HepG2 (cell line): ENCODE measurements at regions not wholly inside any gene's neighbourhood (a gene's known extent, or its start where the extent isn't known, plus 50 kb on each side); places are given as distances from the start of the nearest gene placed in this dataset.

Source experiments
- ATAC-seq: fragments of 200-7000 bp; cut with Tn5 transposase; 3 replicates; pipeline ENCODE4 v1.9.1; 2020; ENCODE audit warnings: mild to moderate bottlenecking, moderate library complexity
- BruUV-seq: library from RNA; stranded (reverse); fragments of 400-500 nt; replicated peaks from 2 replicates; lab custom pipeline; 2021; lab: Mats Ljungman, UMichigan
- CTCF ChIA-PET: fragments of 300-600 bp; formaldehyde crosslinking; extraction: SDS; loops from one replicate; lab custom pipeline; 2021; ENCODE audit warnings: low total read pairs, inconsistent platforms, low intra/inter-chr PET ratio; lab: Yijun Ruan, JAX
- POLR2A ChIA-PET: fragments of 350-600 bp; sonication (Branson Sonifier 250); formaldehyde crosslinking; loops from one replicate; lab custom pipeline; 2020; ENCODE audit warnings: antibody characterized with exemption, inconsistent platforms; lab: Yijun Ruan, JAX
- DNase-seq: peaks from one replicate; pipeline ENCODE4 v3.0.0-alpha.2; 2015; ENCODE audit warnings: low spot score
- FAIRE-seq: peaks from 3 replicates; lab custom pipeline; 2011; peaks lifted over from hg19 to GRCh38; lab: Jason Lieb, UNC
- H2AFZ ChIP-seq: one replicate; pipeline ENCODE4 v1.6.1; 2011; ENCODE audit warnings: low read length, inconsistent platforms
- H3K27ac ChIP-seq: fragments of 300-600 bp; 3 replicates; pipeline ENCODE4 v1.8.0; 2011; ENCODE audit warnings: mixed run types, mild to moderate bottlenecking, mixed read lengths, low read length, inconsistent platforms; ENCODE audit not compliant: insufficient read depth; ENCODE audit errors: extremely low read length
- H3K27me3 ChIP-seq, 2 experiments: fragments of 200-600 bp in 1 of 2; 2 replicates in 1 of 2; 3 replicates in 1 of 2; pipeline versions ENCODE4 v1.6.0 to v1.8.0; 2011; ENCODE audit warnings: low read length in 2 of 2, mild to moderate bottlenecking in 2 of 2, moderate library complexity in 2 of 2, inconsistent platforms in 1 of 2; ENCODE audit not compliant: insufficient read depth in 2 of 2, control insufficient read depth in 1 of 2
- H3K36me3 ChIP-seq, 2 experiments: fragments of 200-600 bp in 1 of 2; replicated peaks in 1 of 2; 2 replicates in 1 of 2; 3 replicates in 1 of 2; pipeline versions ENCODE4 v1.5.1 to v1.8.0; 2011; ENCODE audit warnings: low read length in 2 of 2, inconsistent platforms in 1 of 2; ENCODE audit not compliant: insufficient read depth in 2 of 2, control insufficient read depth in 1 of 2
- H3K4me1 ChIP-seq: 2 replicates; pipeline ENCODE4 v1.5.1; 2012; ENCODE audit warnings: low read length, inconsistent platforms; ENCODE audit not compliant: insufficient read depth
- H3K4me2 ChIP-seq: 2 replicates; pipeline ENCODE4 v1.6.0; 2011; ENCODE audit warnings: low read depth, low read length, inconsistent platforms
- H3K4me3 ChIP-seq, 3 experiments: fragments of 200-600 bp in 1 of 3; sonication (generic), shearing (Covaris generic) in 1 of 3; replicated peaks in 1 of 3; 2 replicates each; pipeline ENCODE4 v1.5.1; 2011 to 2016; ENCODE audit warnings: low read length in 3 of 3, inconsistent platforms in 2 of 3, low read depth in 2 of 3, mild to moderate bottlenecking in 2 of 3, control low read depth in 1 of 3, mixed read lengths in 1 of 3; ENCODE audit not compliant: insufficient read depth in 1 of 3
- H3K79me2 ChIP-seq: one replicate; pipeline ENCODE4 v1.6.1; 2011; ENCODE audit warnings: low read length, inconsistent platforms; ENCODE audit not compliant: insufficient read depth
- H3K9ac ChIP-seq: 2 replicates; pipeline ENCODE4 v1.6.0; 2011; ENCODE audit warnings: mild to moderate bottlenecking, low read depth, low read length, inconsistent platforms; ENCODE audit not compliant: insufficient read depth
- H3K9me3 ChIP-seq: 2 replicates; pipeline ENCODE4 v1.5.1; 2012; ENCODE audit warnings: mild to moderate bottlenecking, low read length
- H4K20me1 ChIP-seq: 2 replicates; pipeline ENCODE4 v1.6.0; 2011; ENCODE audit warnings: inconsistent platforms, mild to moderate bottlenecking, low read length, moderate library complexity; ENCODE audit not compliant: insufficient read depth
- ARNT2 ChIP-seq: sonication (generic); formaldehyde crosslinking; IDR thresholded peaks from 2 replicates; pipeline ENCODE4 v1.8.0; 2022; ENCODE audit warnings: mild to moderate bottlenecking, low read depth, missing genetic modification reagents, moderate library complexity
- ATF1 ChIP-seq: IDR thresholded peaks from 2 replicates; pipeline ENCODE4 v1.6.1; 2016; ENCODE audit warnings: mild to moderate bottlenecking, control low read depth
- CHD2 ChIP-seq: IDR thresholded peaks from 2 replicates; pipeline ENCODE4 v1.6.1; 2011; ENCODE audit warnings: low read depth, low read length, improper control_type of control experiment
- FOXA1 ChIP-seq, 2 experiments: fragments of 450-650 bp in 1 of 2; sonication (generic) in 1 of 2; formaldehyde crosslinking in 1 of 2; IDR thresholded peaks; 2 replicates each; pipeline versions ENCODE4 v1.4.0 to v1.6.1; 2016 to 2020; ENCODE audit warnings: missing genetic modification reagents in 1 of 2
- GABPB1 ChIP-seq: IDR thresholded peaks from 2 replicates; pipeline ENCODE4 v1.6.1; 2016; ENCODE audit warnings: mild to moderate bottlenecking, missing genetic modification reagents, moderate library complexity, missing compliant biosample characterization
- JUND ChIP-seq: sonication (generic); formaldehyde crosslinking; IDR thresholded peaks from 2 replicates; pipeline ENCODE4 v1.8.0; 2022; ENCODE audit warnings: mild to moderate bottlenecking, missing genetic modification reagents
- RFXANK ChIP-seq: IDR thresholded peaks from 2 replicates; pipeline ENCODE4 v1.6.1; 2016
- SMAD3 ChIP-seq: sonication (generic); formaldehyde crosslinking; IDR thresholded peaks from 2 replicates; pipeline ENCODE4 v1.4.0; 2020; ENCODE audit warnings: missing genetic modification reagents
- TAF15 ChIP-seq: fragments of 200-400 bp; formaldehyde crosslinking; IDR thresholded peaks from one replicate; pipeline ENCODE4 v1.6.1; 2018; ENCODE audit warnings: mild to moderate bottlenecking, low read depth, low read length; ENCODE audit not compliant: poor library complexity, severe bottlenecking
- ZNF230 ChIP-seq: sonication (generic); formaldehyde crosslinking; IDR thresholded peaks from 2 replicates; pipeline ENCODE4 v1.4.0; 2020; ENCODE audit warnings: mild to moderate bottlenecking, missing genetic modification reagents
- ZNF30 ChIP-seq: sonication (generic); formaldehyde crosslinking; IDR thresholded peaks from 2 replicates; pipeline ENCODE4 v1.5.0; 2020; ENCODE audit warnings: mild to moderate bottlenecking, missing genetic modification reagents
- ZNF343 ChIP-seq: sonication (generic); formaldehyde crosslinking; IDR thresholded peaks from 2 replicates; pipeline ENCODE4 v1.4.0; 2020; ENCODE audit warnings: mild to moderate bottlenecking, missing genetic modification reagents
- ZNF619 ChIP-seq: sonication (generic); formaldehyde crosslinking; IDR thresholded peaks from 2 replicates; pipeline ENCODE4 v1.4.0; 2020; ENCODE audit warnings: mild to moderate bottlenecking, missing genetic modification reagents
- ZNF749 ChIP-seq: sonication (generic); formaldehyde crosslinking; IDR thresholded peaks from 2 replicates; pipeline ENCODE4 v1.8.0; 2022; ENCODE audit warnings: mild to moderate bottlenecking, missing genetic modification reagents, moderate library complexity, borderline replicate concordance
- ZNF777 ChIP-seq: sonication (generic); formaldehyde crosslinking; IDR thresholded peaks from 2 replicates; pipeline ENCODE4 v1.4.0; 2020; ENCODE audit warnings: missing genetic modification reagents
- ZSCAN29 ChIP-seq: sonication (generic); formaldehyde crosslinking; conservative IDR thresholded peaks from 2 replicates; pipeline ENCODE4 v1.4.0; 2020; ENCODE audit warnings: mild to moderate bottlenecking, missing genetic modification reagents
- in situ Hi-C: cut with HindIII; loops from 2 replicates; pipeline ENCODE4 v1.10.0; 2017; ENCODE audit warnings: low pct_unique_long_range_greater_than_20kb; ENCODE audit not compliant: extremely low pct_ligation_motif_present
- intact Hi-C: fragments of 100-400 bp; cut with micrococcal nuclease; formaldehyde crosslinking; loops from one replicate; pipeline ENCODE4 v1.10.0; 2022; ENCODE audit not compliant: unreplicated experiment
- TF ChIP-seq, protein P1 (sequence below): sonication (generic); formaldehyde crosslinking; IDR thresholded peaks from 2 replicates; pipeline ENCODE4 v1.4.0; 2020; ENCODE audit warnings: mild to moderate bottlenecking, missing genetic modification reagents, borderline replicate concordance
- TF ChIP-seq, protein P2 (sequence below): sonication (generic); formaldehyde crosslinking; IDR thresholded peaks from 2 replicates; pipeline ENCODE4 v1.5.0; 2020; ENCODE audit warnings: missing genetic modification reagents, mild to moderate bottlenecking, borderline replicate concordance

GRCh38 chr2:81942136-81942680, 1637.7 kb upstream of the LRRTM1 start:
- Histone ChIP-seq H2AFZ (no peak overlapping the region), H3K27ac (no peak overlapping the region), H3K4me2 (no peak overlapping the region), H3K9ac (no peak overlapping the region), H3K79me2 (no peaks in the 10 kb centered on the region), H3K36me3 (no peaks in the 10 kb centered on the region), H3K4me3 (no peak overlapping the region), H4K20me1 (no peaks in the 10 kb centered on the region), H3K27me3 (no peaks in the 10 kb centered on the region), H3K4me1 (no peaks in the 10 kb centered on the region), H3K9me3 (peaks cover 75% of the 10 kb centered on the region)
- intact Hi-C loops = no loop called here
- in situ Hi-C loops = no loop called here
- CTCF ChIA-PET = no interaction called here
- TF ChIP-seq ZNF30 (CRISPR knock-in tag) (no peak), ZNF343 (CRISPR knock-in tag) (no peak), GABPB1 (no peak), ZNF749 (CRISPR knock-in tag) (no peak), ZNF230 (CRISPR knock-in tag) (no peak), FOXA1 (IDR thresholded peaks at IDR 0.05) (no peak), FOXA1 (CRISPR knock-in tag; IDR thresholded peaks at IDR 0.05) (no peak), JUND (CRISPR knock-in tag) (no peak), CHD2 (no peak), ARNT2 (CRISPR knock-in tag) (no peak), ZSCAN29 (no peak), SMAD3 (no peak), RFXANK (CRISPR knock-in tag) (no peak), ATF1 (no peak), ZNF619 (no peak), TAF15 (no peak), ZNF777 (CRISPR knock-in tag) (no peak)
- TF ChIP-seq, protein P1, sequence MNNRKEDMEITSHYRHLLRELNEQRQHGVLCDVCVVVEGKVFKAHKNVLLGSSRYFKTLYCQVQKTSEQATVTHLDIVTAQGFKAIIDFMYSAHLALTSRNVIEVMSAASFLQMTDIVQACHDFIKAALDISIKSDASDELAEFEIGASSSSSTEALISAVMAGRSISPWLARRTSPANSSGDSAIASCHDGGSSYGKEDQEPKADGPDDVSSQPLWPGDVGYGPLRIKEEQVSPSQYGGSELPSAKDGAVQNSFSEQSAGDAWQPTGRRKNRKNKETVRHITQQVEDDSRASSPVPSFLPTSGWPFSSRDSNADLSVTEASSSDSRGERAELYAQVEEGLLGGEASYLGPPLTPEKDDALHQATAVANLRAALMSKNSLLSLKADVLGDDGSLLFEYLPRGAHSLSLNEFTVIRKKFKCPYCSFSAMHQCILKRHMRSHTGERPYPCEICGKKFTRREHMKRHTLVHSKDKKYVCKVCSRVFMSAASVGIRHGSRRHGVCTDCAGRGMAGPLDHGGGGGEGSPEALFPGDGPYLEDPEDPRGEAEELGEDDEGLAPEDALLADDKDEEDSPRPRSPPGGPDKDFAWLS (CRISPR knock-in tag) = no peak
- TF ChIP-seq, protein P2, sequence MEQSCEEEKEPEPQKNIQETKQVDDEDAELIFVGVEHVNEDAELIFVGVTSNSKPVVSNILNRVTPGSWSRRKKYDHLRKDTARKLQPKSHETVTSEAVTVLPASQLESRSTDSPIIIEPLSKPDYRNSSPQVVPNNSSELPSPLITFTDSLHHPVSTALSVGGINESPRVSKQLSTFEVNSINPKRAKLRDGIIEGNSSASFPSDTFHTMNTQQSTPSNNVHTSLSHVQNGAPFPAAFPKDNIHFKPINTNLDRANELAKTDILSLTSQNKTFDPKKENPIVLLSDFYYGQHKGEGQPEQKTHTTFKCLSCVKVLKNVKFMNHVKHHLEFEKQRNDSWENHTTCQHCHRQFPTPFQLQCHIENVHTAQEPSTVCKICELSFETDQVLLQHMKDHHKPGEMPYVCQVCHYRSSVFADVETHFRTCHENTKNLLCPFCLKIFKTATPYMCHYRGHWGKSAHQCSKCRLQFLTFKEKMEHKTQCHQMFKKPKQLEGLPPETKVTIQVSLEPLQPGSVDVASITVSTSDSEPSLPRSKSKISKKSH = no peak
- POLR2A ChIA-PET = no interaction called here
- FAIRE-seq = no peak
- DNase-seq = no peak
- no peak for ATAC-seq
- no TSS peak for BruUV-seq
